WTC11 (cell line): ENCODE measurements at regions not wholly inside any gene's neighbourhood (a gene's known extent, or its start where the extent isn't known, plus 50 kb on each side); places are given as distances from the start of the nearest gene placed in this dataset.

ENCODE experiments used
- ATAC-seq: fragments of 200-7000 bp; cut with Tn5 transposase; 2 replicates; pipeline ENCODE4 v1.10.0; 2021; ENCODE audit warnings: mild to moderate bottlenecking, moderate library complexity
- CTCF ChIA-PET: fragments of 300-600 bp; sonication (Branson Sonifier 250); formaldehyde crosslinking; loops from one replicate; lab custom pipeline; 2021; ENCODE audit warnings: antibody characterized with exemption; lab: Charles Lee
- POLR2A ChIA-PET: fragments of 350-600 bp; sonication (Branson Sonifier 250); formaldehyde crosslinking; loops from one replicate; lab custom pipeline; 2021; ENCODE audit warnings: antibody characterized with exemption; lab: Charles Lee
- DNase-seq: peaks from one replicate; pipeline ENCODE4 v3.0.0; 2021; ENCODE audit warnings: low spot score
- H3K27ac Mint-ChIP-seq: 2 replicates; pipeline ENCODE4 v1.8.0; 2021; ENCODE audit warnings: mixed read lengths
- H3K27me3 Mint-ChIP-seq: 2 replicates; pipeline ENCODE4 v1.8.0; 2021; ENCODE audit warnings: low read depth, mild to moderate bottlenecking, moderate library complexity, mixed read lengths
- H3K36me3 Mint-ChIP-seq: 2 replicates; pipeline ENCODE4 v1.8.0; 2021; ENCODE audit warnings: mixed read lengths
- H3K4me1 Mint-ChIP-seq: 2 replicates; pipeline ENCODE4 v1.8.0; 2022; ENCODE audit warnings: mixed read lengths
- H3K4me3 Mint-ChIP-seq: 2 replicates; pipeline ENCODE4 v1.8.0; 2021; ENCODE audit warnings: mild to moderate bottlenecking, moderate library complexity, mixed read lengths
- H3K9me3 Mint-ChIP-seq: 2 replicates; pipeline ENCODE4 v1.8.0; 2021; ENCODE audit warnings: mixed read lengths
- ELF4 ChIP-seq: sonication (generic); formaldehyde crosslinking; IDR thresholded peaks from 2 replicates; pipeline ENCODE4 v1.8.1; 2022; ENCODE audit warnings: low read depth, mild to moderate bottlenecking, moderate library complexity, missing genetic modification reagents
- EMX1 ChIP-seq: fragments of 250-450 bp; sonication (Bioruptor Pico); IDR thresholded peaks from 2 replicates; pipeline ENCODE4 v1.8.0; 2021; ENCODE audit warnings: mild to moderate bottlenecking
- ERG ChIP-seq: fragments of 250-450 bp; sonication (Bioruptor Pico); IDR thresholded peaks from 2 replicates; pipeline ENCODE4 v1.8.0; 2021; ENCODE audit warnings: mild to moderate bottlenecking
- HMGA2 ChIP-seq: fragments of 250-450 bp; sonication (Bioruptor Pico); IDR thresholded peaks from 2 replicates; pipeline ENCODE4 v1.4.0; 2021; ENCODE audit warnings: mild to moderate bottlenecking, moderate library complexity
- IRF1 ChIP-seq: sonication (generic); formaldehyde crosslinking; IDR thresholded peaks from 2 replicates; pipeline ENCODE4 v1.8.0; 2023; ENCODE audit warnings: missing genetic modification reagents
- IRF2 ChIP-seq: sonication (generic); formaldehyde crosslinking; IDR thresholded peaks from 2 replicates; pipeline ENCODE4 v1.8.0; 2022; ENCODE audit warnings: low read depth, missing genetic modification reagents, borderline replicate concordance
- JUN ChIP-seq: sonication (generic); formaldehyde crosslinking; IDR thresholded peaks from 2 replicates; pipeline ENCODE4 v1.8.0; 2023; ENCODE audit warnings: mild to moderate bottlenecking, missing genetic modification reagents
- MLX ChIP-seq: sonication (generic); formaldehyde crosslinking; IDR thresholded peaks from 2 replicates; pipeline ENCODE4 v1.8.1; 2023; ENCODE audit warnings: mild to moderate bottlenecking, missing genetic modification reagents, moderate library complexity
- MYBL2 ChIP-seq: sonication (generic); formaldehyde crosslinking; IDR thresholded peaks from 2 replicates; pipeline ENCODE4 v1.8.1; 2023; ENCODE audit warnings: mild to moderate bottlenecking, moderate library complexity, missing genetic modification reagents
- NFATC4 ChIP-seq: fragments of 250-450 bp; sonication (Bioruptor Pico); IDR thresholded peaks from 2 replicates; pipeline ENCODE4 v1.9.0; 2021; ENCODE audit warnings: mild to moderate bottlenecking
- NR1H2 ChIP-seq: sonication (generic); formaldehyde crosslinking; IDR thresholded peaks from 2 replicates; pipeline ENCODE4 v1.9.0; 2021; ENCODE audit warnings: mild to moderate bottlenecking, moderate library complexity, missing genetic modification reagents
- RORB ChIP-seq: fragments of 250-450 bp; sonication (Bioruptor Pico); IDR thresholded peaks from 2 replicates; pipeline ENCODE4 v1.9.0; 2021; ENCODE audit warnings: mild to moderate bottlenecking
- SMAD3 ChIP-seq: sonication (generic); formaldehyde crosslinking; IDR thresholded peaks from 2 replicates; pipeline ENCODE4 v1.8.0; 2022; ENCODE audit warnings: missing genetic modification reagents, mild to moderate bottlenecking, borderline replicate concordance
- SMAD4 ChIP-seq: sonication (generic); formaldehyde crosslinking; IDR thresholded peaks from 2 replicates; pipeline ENCODE4 v1.8.0; 2022; ENCODE audit warnings: mild to moderate bottlenecking, missing genetic modification reagents
- SP1 ChIP-seq: sonication (generic); formaldehyde crosslinking; conservative IDR thresholded peaks from 2 replicates; pipeline ENCODE4 v1.8.1; 2022; ENCODE audit warnings: missing genetic modification reagents
- TEAD1 ChIP-seq: sonication (generic); formaldehyde crosslinking; IDR thresholded peaks from 2 replicates; pipeline ENCODE4 v1.8.0; 2022; ENCODE audit warnings: mild to moderate bottlenecking, missing genetic modification reagents
- ZBTB21 ChIP-seq: sonication (generic); formaldehyde crosslinking; IDR thresholded peaks from 2 replicates; pipeline ENCODE4 v1.8.1; 2023; ENCODE audit warnings: mild to moderate bottlenecking, missing genetic modification reagents, borderline replicate concordance
- ZNF263 ChIP-seq: sonication (generic); formaldehyde crosslinking; IDR thresholded peaks from 2 replicates; pipeline ENCODE4 v1.8.1; 2022; ENCODE audit warnings: low read depth, mild to moderate bottlenecking, moderate library complexity, missing genetic modification reagents
- ZNF317 ChIP-seq: sonication (generic); formaldehyde crosslinking; IDR thresholded peaks from 2 replicates; pipeline ENCODE4 v1.8.1; 2023; ENCODE audit warnings: low read depth, mild to moderate bottlenecking, moderate library complexity, missing genetic modification reagents, borderline replicate concordance
- ZNF416 ChIP-seq: fragments of 250-450 bp; sonication (Bioruptor Pico); IDR thresholded peaks from 2 replicates; pipeline ENCODE4 v1.9.0; 2021; ENCODE audit warnings: mild to moderate bottlenecking, inconsistent platforms
- TF ChIP-seq, protein P1 (sequence below): sonication (generic); formaldehyde crosslinking; IDR thresholded peaks from 2 replicates; pipeline ENCODE4 v1.8.1; 2023; ENCODE audit warnings: mild to moderate bottlenecking, missing genetic modification reagents
- TF ChIP-seq, protein P2 (sequence below): fragments of 250-450 bp; sonication (Bioruptor Pico); IDR thresholded peaks from 2 replicates; pipeline ENCODE4 v1.9.0; 2021; ENCODE audit warnings: mild to moderate bottlenecking
- TF ChIP-seq, protein P3 (sequence below): sonication (generic); formaldehyde crosslinking; IDR thresholded peaks from 2 replicates; pipeline ENCODE4 v1.8.1; 2023; ENCODE audit warnings: mild to moderate bottlenecking, moderate library complexity, missing genetic modification reagents

DNA sequence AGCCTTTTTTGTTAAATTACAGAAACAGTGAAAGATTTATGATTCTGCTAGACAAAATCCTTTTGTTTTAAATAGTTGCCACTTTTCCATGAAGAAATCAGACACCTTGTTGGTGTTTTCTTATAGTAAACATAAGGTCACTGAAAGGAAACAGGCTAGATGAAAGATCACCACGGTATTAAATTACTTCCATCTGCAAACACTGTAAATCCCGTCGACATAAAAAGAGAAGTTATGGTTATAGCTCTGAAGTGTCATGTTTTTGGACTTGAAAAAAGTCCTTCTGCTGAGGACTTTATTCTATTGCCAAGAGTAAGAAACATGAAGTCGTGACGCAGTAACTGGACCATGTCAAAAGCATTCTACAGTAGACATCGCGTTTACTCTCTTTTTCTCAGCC lies 567.6 kb upstream of the SLIT2 start:
- Mint-ChIP-seq H3K27me3 (no peaks in the 10 kb centered on the region; the same call in 1 of the 2 replicates), H3K4me1 (no peaks in the 10 kb centered on the region), H3K27ac (no peak overlapping the region), H3K36me3 (no peaks in the 10 kb centered on the region), H3K4me3 (no peak overlapping the region), H3K9me3 (no peaks in the 10 kb centered on the region)
- CTCF ChIA-PET, result no interaction called here
- DNase-seq (no peak), ATAC-seq (no peak)
- TF ChIP-seq SMAD3 (no peak), ZNF263 (CRISPR knock-in tag) (no peak), ZNF416 (CRISPR knock-in tag) (no peak), SP1 (CRISPR knock-in tag) (no peak), TEAD1 (no peak), ZNF317 (CRISPR knock-in tag) (no peak), EMX1 (CRISPR knock-in tag) (no peak), SMAD4 (CRISPR knock-in tag) (no peak), ELF4 (CRISPR knock-in tag) (no peak), ERG (no peak), RORB (no peak), MYBL2 (CRISPR knock-in tag) (no peak), ZBTB21 (CRISPR knock-in tag) (no peak)
- TF ChIP-seq, protein P1, sequence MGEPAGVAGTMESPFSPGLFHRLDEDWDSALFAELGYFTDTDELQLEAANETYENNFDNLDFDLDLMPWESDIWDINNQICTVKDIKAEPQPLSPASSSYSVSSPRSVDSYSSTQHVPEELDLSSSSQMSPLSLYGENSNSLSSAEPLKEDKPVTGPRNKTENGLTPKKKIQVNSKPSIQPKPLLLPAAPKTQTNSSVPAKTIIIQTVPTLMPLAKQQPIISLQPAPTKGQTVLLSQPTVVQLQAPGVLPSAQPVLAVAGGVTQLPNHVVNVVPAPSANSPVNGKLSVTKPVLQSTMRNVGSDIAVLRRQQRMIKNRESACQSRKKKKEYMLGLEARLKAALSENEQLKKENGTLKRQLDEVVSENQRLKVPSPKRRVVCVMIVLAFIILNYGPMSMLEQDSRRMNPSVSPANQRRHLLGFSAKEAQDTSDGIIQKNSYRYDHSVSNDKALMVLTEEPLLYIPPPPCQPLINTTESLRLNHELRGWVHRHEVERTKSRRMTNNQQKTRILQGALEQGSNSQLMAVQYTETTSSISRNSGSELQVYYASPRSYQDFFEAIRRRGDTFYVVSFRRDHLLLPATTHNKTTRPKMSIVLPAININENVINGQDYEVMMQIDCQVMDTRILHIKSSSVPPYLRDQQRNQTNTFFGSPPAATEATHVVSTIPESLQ, result no peak
- TF ChIP-seq, protein P2, sequence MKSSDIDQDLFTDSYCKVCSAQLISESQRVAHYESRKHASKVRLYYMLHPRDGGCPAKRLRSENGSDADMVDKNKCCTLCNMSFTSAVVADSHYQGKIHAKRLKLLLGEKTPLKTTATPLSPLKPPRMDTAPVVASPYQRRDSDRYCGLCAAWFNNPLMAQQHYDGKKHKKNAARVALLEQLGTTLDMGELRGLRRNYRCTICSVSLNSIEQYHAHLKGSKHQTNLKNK (CRISPR knock-in tag), result no peak
- POLR2A ChIA-PET, result no interaction called here

GRCh38 chr4:19683426-19683825 lies 568.3 kb upstream of the SLIT2 start:
- Mint-ChIP-seq H3K36me3 (no peaks in the 10 kb centered on the region), H3K27me3 (no peaks in the 10 kb centered on the region; the same call in 1 of the 2 replicates), H3K9me3 (no peaks in the 10 kb centered on the region), H3K4me3 (no peak overlapping the region), H3K27ac (no peak overlapping the region), H3K4me1 (no peaks in the 10 kb centered on the region)
- ChIA-PET CTCF (no interaction called here), POLR2A (no interaction called here)
- DNase-seq, result no peak
- ATAC-seq, result no peak
- TF ChIP-seq IRF1 (CRISPR knock-in tag) (no peak), HMGA2 (CRISPR knock-in tag) (no peak), MLX (no peak), NR1H2 (no peak), NFATC4 (CRISPR knock-in tag) (no peak), JUN (CRISPR knock-in tag) (no peak), ZNF317 (CRISPR knock-in tag) (no peak), IRF2 (CRISPR knock-in tag) (no peak)
- TF ChIP-seq, protein P3, sequence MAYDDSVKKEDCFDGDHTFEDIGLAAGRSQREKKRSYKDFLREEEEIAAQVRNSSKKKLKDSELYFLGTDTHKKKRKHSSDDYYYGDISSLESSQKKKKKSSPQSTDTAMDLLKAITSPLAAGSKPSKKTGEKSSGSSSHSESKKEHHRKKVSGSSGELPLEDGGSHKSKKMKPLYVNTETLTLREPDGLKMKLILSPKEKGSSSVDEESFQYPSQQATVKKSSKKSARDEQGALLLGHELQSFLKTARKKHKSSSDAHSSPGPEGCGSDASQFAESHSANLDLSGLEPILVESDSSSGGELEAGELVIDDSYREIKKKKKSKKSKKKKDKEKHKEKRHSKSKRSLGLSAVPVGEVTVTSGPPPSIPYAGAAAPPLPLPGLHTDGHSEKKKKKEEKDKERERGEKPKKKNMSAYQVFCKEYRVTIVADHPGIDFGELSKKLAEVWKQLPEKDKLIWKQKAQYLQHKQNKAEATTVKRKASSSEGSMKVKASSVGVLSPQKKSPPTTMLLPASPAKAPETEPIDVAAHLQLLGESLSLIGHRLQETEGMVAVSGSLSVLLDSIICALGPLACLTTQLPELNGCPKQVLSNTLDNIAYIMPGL (CRISPR knock-in tag), result no peak
